ENCODE measurements at regions not wholly inside any gene's neighbourhood (a gene's known extent, or its start where the extent isn't known, plus 50 kb on each side); places are given as distances from the start of the nearest gene placed in this dataset.

GRCh38 chr20:39954621-39955020 lies 734.4 kb downstream of the MAFB start:
- TF ChIP-seq CTCF (IDR thresholded peaks at IDR 0.05; ENCODE audit: extremely low read depth, low read depth, low read length): no peak
- Histone ChIP-seq H3K79me2 (ENCODE audit: insufficient read depth, low read length) (no peaks in the 10 kb centered on the region), H3K27ac (ENCODE audit: low read depth, low read length) (no peak overlapping the region), H4K20me1 (ENCODE audit: insufficient read depth, low read length) (no peaks in the 10 kb centered on the region), H3K27me3 (ENCODE audit: insufficient read depth, low read length) (no peaks in the 10 kb centered on the region), H3K36me3 (ENCODE audit: insufficient read depth, low read length) (no peaks in the 10 kb centered on the region), H3K4me1 (ENCODE audit: insufficient read depth, low read length) (no peaks in the 10 kb centered on the region), H3K4me2 (ENCODE audit: insufficient read depth, low read length) (no peak overlapping the region), H3K9me3 (ENCODE audit: low read depth, low read length) (no peaks in the 10 kb centered on the region), H2AFZ (ENCODE audit: low read length) (no peak overlapping the region), H3K4me3 (ENCODE audit: insufficient read depth, low read length) (no peak overlapping the region)
- no peak for DNase-seq (ENCODE audit: insufficient read length, low spot score, missing footprints)

- Histone ChIP-seq H3K4me2 (ENCODE audit: insufficient read depth, low read length) (no peak overlapping the region), H3K27ac (ENCODE audit: low read depth, low read length) (no peak overlapping the region), H4K20me1 (ENCODE audit: insufficient read depth, low read length) (no peaks in the 10 kb centered on the region), H2AFZ (ENCODE audit: low read length) (no peak overlapping the region), H3K9me3 (ENCODE audit: low read depth, low read length) (no peaks in the 10 kb centered on the region), H3K79me2 (ENCODE audit: insufficient read depth, low read length) (no peaks in the 10 kb centered on the region), H3K4me1 (ENCODE audit: insufficient read depth, low read length) (no peaks in the 10 kb centered on the region), H3K36me3 (ENCODE audit: insufficient read depth, low read length) (no peaks in the 10 kb centered on the region), H3K4me3 (ENCODE audit: insufficient read depth, low read length) (no peak overlapping the region), H3K27me3 (ENCODE audit: insufficient read depth, low read length) (peaks cover 4% of the 10 kb centered on the region)
- no peak for DNase-seq (ENCODE audit: insufficient read length, low spot score, missing footprints)
- TF ChIP-seq CTCF (IDR thresholded peaks at IDR 0.05; ENCODE audit: extremely low read depth, low read depth, low read length): no peak
These were observed 742.1 kb downstream of the MAFB start for GRCh38 chr20:39946931-39947330.

- H3K9me3 ChIP-seq (ENCODE audit: low read depth, low read length): no peaks in the 10 kb centered on the region
- H2AFZ ChIP-seq (ENCODE audit: low read length): no peak overlapping the region
- H3K79me2 ChIP-seq (ENCODE audit: insufficient read depth, low read length): no peaks in the 10 kb centered on the region
- H3K4me3 ChIP-seq (ENCODE audit: insufficient read depth, low read length): no peak overlapping the region
- no peak for DNase-seq (ENCODE audit: insufficient read length, low spot score, missing footprints)
- no peak overlapping the region for H3K4me2 ChIP-seq (ENCODE audit: insufficient read depth, low read length)
- H4K20me1 ChIP-seq (ENCODE audit: insufficient read depth, low read length): no peaks in the 10 kb centered on the region
- TF ChIP-seq CTCF (IDR thresholded peaks at IDR 0.05; ENCODE audit: extremely low read depth, low read depth, low read length): no peak
- no peak overlapping the region for H3K27ac ChIP-seq (ENCODE audit: low read depth, low read length)
- H3K4me1 ChIP-seq (ENCODE audit: insufficient read depth, low read length): no peaks in the 10 kb centered on the region
- H3K27me3 ChIP-seq (ENCODE audit: insufficient read depth, low read length): peaks cover 4% of the 10 kb centered on the region
- H3K36me3 ChIP-seq (ENCODE audit: insufficient read depth, low read length): no peaks in the 10 kb centered on the region
These were observed 742.8 kb downstream of the MAFB start for GRCh38 chr20:39946053-39946810.

GRCh38 chr20:39944861-39945260 lies 744.2 kb downstream of the MAFB start:
- peaks cover 4% of the 10 kb centered on the region for H3K27me3 ChIP-seq (ENCODE audit: insufficient read depth, low read length)
- no peak overlapping the region for H3K4me3 ChIP-seq (ENCODE audit: insufficient read depth, low read length)
- no peak overlapping the region for H2AFZ ChIP-seq (ENCODE audit: low read length)
- H3K9me3 ChIP-seq (ENCODE audit: low read depth, low read length): no peaks in the 10 kb centered on the region
- no peaks in the 10 kb centered on the region for H4K20me1 ChIP-seq (ENCODE audit: insufficient read depth, low read length)
- no peaks in the 10 kb centered on the region for H3K79me2 ChIP-seq (ENCODE audit: insufficient read depth, low read length)
- no peak for TF ChIP-seq CTCF (IDR thresholded peaks at IDR 0.05; ENCODE audit: extremely low read depth, low read depth, low read length)
- H3K4me1 ChIP-seq (ENCODE audit: insufficient read depth, low read length): no peaks in the 10 kb centered on the region
- no peak overlapping the region for H3K4me2 ChIP-seq (ENCODE audit: insufficient read depth, low read length)
- no peak for DNase-seq (ENCODE audit: insufficient read length, low spot score, missing footprints)
- H3K36me3 ChIP-seq (ENCODE audit: insufficient read depth, low read length): no peaks in the 10 kb centered on the region
- H3K27ac ChIP-seq (ENCODE audit: low read depth, low read length): no peak overlapping the region
